Lower leg skin (tissue), 3 donors: ENCODE measurements at regions not wholly inside any gene's neighbourhood (a gene's known extent, or its start where the extent isn't known, plus 50 kb on each side); places are given as distances from the start of the nearest gene placed in this dataset.

Experiments used
- CTCF ChIP-seq, 3 donors: fragments of 450-650 bp; IDR thresholded peaks; one replicate each; pipeline ENCODE4 v1.5.1; 2016; ENCODE audit warnings: antibody characterized with exemption in 3 of 3, mild to moderate bottlenecking in 3 of 3, moderate library complexity in 2 of 3
- POLR2A ChIP-seq, 2 donors: fragments of 450-650 bp; IDR thresholded peaks; one replicate each; pipeline ENCODE4 v1.6.1; 2016 to 2017; ENCODE audit warnings: antibody characterized with exemption in 2 of 2, mild to moderate bottlenecking in 1 of 2, moderate library complexity in 1 of 2

GRCh38 chr4:4599481-4600275 is 57.8 kb upstream of the STX18 start:
- TF ChIP-seq CTCF (IDR thresholded peaks at IDR 0.05), result no peak
- no peak for TF ChIP-seq POLR2A (IDR thresholded peaks at IDR 0.05)
